GM18502 (cell line): ENCODE measurements at regions not wholly inside any gene's neighbourhood (a gene's known extent, or its start where the extent isn't known, plus 50 kb on each side); places are given as distances from the start of the nearest gene placed in this dataset.
A peak's percentile ranks its signal among the peaks of the same experiment; 100 is the strongest.

Experiments
- ATAC-seq: cut with Tn5 transposase; IDR thresholded peaks from one replicate; pipeline ENCODE4 v1.9.1; 2021; ENCODE audit warnings: mild to moderate bottlenecking; ENCODE audit not compliant: unreplicated experiment, poor library complexity

DNA sequence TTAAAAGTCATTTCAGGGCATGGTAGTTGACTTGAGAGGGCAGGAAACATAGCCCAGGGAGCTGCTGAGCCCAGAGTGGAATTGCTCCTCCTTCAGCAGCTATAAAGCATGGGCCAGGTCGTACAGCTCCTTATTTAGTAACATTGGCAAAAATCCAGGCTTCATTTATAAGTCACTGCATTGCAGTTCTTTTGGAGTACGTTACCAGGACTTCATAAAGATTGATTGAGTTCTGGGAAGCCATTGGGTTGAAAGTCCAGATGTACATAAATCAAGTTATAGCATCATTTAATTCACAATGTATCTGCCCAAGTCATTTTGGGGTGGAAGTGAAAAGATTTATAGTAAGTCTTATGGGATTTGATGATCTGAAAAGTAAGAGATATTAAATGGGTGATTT, 53.0 kb upstream of the ANKEF1 start:
- no peak for ATAC-seq

- ATAC-seq = peak; percentile 98
Measured at GRCh38 chr20:9978397-9979004, 56.3 kb upstream of the ANKEF1 start.

DNA sequence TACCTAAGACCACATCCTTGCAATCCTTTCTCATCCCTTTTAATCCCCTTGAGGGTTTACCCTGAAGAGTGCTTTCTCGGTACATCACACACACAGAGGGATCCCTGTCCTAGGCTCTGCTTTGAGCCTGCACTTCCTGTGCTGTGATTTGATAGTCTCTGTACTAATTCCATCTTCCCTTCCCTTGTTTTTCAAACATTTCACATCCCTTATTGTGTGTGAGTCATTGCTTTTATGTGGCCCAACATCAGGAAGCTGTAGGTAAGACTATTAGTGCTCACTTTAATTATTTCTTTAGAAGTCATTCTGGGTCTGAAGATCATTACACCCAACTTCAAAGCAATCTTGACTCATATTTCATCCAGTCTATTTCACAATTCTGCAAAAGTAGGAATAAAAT, 57.2 kb upstream of the ANKEF1 start:
- no peak for ATAC-seq

- no peak for ATAC-seq
Measured at GRCh38 chr20:9974324-9974723, 60.5 kb upstream of the ANKEF1 start.

DNA sequence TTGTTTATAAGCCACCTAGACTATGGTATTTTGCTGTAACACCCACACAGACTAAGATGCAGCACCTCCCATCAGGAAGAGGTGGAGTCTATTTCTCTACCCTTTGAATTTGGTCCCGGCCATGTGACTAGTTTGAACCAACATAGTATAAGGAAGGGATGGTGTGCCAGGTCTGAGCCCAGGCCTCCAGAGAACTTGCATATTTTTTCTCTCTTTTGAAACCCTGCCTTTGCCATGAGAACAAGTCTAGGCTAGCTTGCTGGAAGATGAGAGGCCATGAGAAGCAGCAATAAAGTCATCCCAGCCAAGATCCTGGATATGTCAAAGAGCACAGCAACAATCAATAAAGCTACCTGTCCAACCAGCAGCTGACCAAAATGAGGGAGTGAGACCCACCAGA, 63.0 kb upstream of the ANKEF1 start:
- no peak for ATAC-seq

GRCh38 chr20:9969626-9970025, 65.2 kb upstream of the ANKEF1 start:
- no peak for ATAC-seq

- ATAC-seq = no peak
Measured at GRCh38 chr20:9968015-9968414, 66.8 kb upstream of the ANKEF1 start.

GRCh38 chr20:9966966-9967365, 67.8 kb upstream of the ANKEF1 start:
- no peak for ATAC-seq

DNA sequence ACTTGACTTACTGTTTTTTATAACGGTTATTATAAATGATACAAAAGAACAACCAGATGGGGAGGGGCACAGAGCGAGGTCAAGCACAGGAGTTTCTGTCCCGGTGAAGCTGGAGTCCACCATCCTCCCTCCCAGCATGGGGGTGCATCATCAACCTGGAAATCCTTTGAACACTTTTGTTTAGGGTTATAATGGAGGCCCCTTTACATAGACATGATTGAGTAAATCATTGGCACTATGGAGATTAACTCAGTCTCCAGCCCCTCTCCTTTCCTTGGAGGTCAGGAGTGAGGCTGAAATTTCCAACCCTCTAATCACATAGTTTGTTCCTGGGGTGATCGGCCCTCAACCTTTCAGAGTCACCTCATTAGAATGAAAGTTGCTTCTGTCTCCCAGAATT, 71.8 kb upstream of the ANKEF1 start:
- no peak for ATAC-seq

- no peak for ATAC-seq
Measured at GRCh38 chr20:9958693-9959092, 76.1 kb upstream of the ANKEF1 start.

DNA sequence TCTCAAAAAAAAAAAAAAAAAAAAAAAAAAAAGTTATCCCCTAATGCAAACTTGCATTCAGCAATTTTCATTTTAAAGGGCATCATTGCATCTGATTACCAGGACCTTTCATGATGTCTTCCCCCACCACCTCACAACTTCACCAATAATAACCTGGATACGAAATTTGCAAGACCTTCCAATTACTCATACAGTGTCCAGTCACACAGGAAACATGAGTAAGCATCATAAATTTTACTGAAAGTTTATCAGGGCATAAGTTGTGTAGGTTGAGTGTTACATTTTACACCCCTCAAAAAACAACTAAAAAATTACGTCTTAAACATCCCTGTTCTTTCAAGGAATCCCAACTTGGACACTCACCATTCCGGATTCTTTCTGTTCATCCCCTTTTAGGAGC, 79.1 kb upstream of the ANKEF1 start:
- no peak for ATAC-seq

- no peak for ATAC-seq
Measured at GRCh38 chr20:9949563-9949962, 85.2 kb upstream of the ANKEF1 start.

GRCh38 chr20:9945408-9945807, 89.4 kb upstream of the ANKEF1 start:
- no peak for ATAC-seq

- ATAC-seq = no peak
Measured at GRCh38 chr20:9942736-9943135, 92.1 kb upstream of the ANKEF1 start.

DNA sequence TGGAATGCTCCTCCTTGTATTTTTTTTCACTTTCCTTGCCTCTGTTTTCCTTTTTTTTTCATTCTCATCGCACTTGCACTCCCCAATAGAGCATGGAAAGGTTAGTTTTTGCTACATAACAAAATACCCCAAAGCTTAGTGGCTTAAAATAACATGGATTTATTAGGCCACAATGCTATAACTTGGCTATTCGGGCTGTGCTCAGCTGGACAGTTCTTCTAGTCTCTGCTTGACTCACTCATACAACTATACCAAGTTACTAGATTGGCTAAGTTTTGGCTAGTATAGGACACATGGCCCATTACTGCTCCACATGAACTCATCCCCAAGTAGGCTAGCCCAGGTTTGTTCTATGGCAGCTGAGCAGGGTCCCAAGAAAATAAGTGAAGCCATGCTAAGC, 94.5 kb upstream of the ANKEF1 start:
- ATAC-seq = no peak

DNA sequence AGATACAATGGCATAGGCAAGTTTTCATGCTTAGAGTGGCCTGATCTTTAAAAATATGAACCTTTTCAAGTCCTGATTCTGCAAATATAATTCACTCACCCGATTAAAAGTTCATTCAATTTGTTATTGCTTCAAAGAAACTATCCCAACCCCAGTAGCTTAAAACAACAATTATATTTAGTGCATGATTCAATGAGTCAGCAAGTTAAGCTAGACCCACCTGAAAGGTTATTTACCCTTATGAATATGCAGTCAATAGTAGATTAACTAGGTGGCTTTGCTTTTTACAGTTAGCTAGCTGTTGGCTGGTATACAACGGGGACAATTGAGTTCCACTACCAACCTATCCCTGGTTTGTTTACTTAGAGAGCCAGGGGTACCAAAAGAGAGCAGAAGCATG, 95.6 kb upstream of the ANKEF1 start:
- no peak for ATAC-seq

GRCh38 chr20:9935285-9935684, 96.4 kb upstream of the PAK5 start:
- no peak for ATAC-seq

- ATAC-seq = no peak
Measured at GRCh38 chr20:9930142-9930541, 91.3 kb upstream of the PAK5 start.

GRCh38 chr20:9928955-9929354, 90.1 kb upstream of the PAK5 start:
- ATAC-seq = no peak

DNA sequence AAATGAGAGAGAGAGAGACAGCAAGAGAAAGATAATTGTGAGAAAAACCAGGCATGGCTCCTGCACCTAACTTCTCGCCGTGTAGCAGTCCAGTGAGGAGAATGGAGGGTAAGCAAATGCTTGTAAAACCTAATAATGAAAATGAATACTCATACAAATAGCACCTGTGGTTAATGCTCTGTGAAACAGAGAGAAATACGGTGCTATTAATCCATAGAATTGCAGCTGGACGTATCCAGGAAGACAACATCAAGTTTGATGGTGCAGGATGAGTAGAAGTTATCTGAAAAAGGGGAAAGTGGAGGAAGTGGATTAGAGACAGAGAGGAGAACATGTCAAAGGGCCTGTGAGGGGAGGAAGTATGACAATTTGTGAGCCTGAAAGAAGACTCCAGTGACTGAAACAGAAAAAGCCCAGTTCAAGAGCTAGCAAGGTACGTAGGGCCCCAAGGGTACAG, 89.4 kb upstream of the PAK5 start:
- peak; percentile 92 for ATAC-seq

GRCh38 chr20:9927224-9927623, 88.3 kb upstream of the PAK5 start:
- ATAC-seq = no peak

- ATAC-seq = no peak
Measured at GRCh38 chr20:9926476-9926875, 87.6 kb upstream of the PAK5 start.

DNA sequence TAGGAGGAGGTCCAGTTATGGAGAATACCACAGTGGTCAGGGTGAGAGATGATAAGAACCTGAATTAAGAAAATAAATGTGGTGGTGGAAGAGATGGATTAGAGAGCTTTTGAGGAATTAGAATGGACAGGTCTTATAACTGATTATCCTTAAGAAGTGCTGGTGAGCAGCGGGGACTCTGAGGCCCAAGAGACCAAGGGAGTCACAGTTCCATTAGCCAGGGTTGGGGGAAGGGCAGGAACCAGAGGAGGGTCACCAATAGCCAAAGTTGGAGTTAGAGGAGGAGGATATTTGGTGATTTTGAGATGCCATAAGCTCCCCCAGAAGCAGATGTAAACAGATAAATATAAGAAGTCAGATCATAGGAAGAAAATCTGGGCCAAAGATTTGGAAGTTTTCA, 87.1 kb upstream of the PAK5 start:
- ATAC-seq = no peak
